NCI-H524 (cell line): ENCODE measurements at regions not wholly inside any gene's neighbourhood (a gene's known extent, or its start where the extent isn't known, plus 50 kb on each side); places are given as distances from the start of the nearest gene placed in this dataset.
"Not testable (repeated sequence)": the region's sequence is repeated elsewhere in the genome, so short reads cannot be mapped to it uniquely, and the experiment has no call there.

Experiments
- DNase-seq, 2 experiments: peaks; one replicate each; lab custom pipeline; 2025; lab: John Stamatoyannopoulos, UW

GRCh38 chr2:58447586-58447985 is 206.5 kb upstream of the FANCL start:
- DNase-seq, result no peak

GRCh38 chr2:58441643-58442042 is 200.5 kb upstream of the FANCL start:
- DNase-seq, result no peak

- DNase-seq, result no peak
Observed at GRCh38 chr2:58436872-58437271, 195.7 kb upstream of the FANCL start.

- no peak for DNase-seq
Observed at GRCh38 chr2:58435246-58435645, 194.1 kb upstream of the FANCL start.

GRCh38 chr2:58434692-58435091 is 193.6 kb upstream of the FANCL start:
- no peak for DNase-seq

GRCh38 chr2:58432491-58433170 is 191.5 kb upstream of the FANCL start:
- no peak for DNase-seq

GRCh38 chr2:58429014-58429875 is 188.1 kb upstream of the FANCL start:
- DNase-seq, result peak in 1 of 2 experiments; percentile 12

GRCh38 chr2:58428096-58429013 is 187.2 kb upstream of the FANCL start:
- DNase-seq, result peak; percentile 27 to 58

- peak; percentile 5 to 58 for DNase-seq
Observed at GRCh38 chr2:58427572-58428095, 186.5 kb upstream of the FANCL start.

GRCh38 chr2:58425368-58425767 is 184.2 kb upstream of the FANCL start:
- DNase-seq, result no peak

- no peak for DNase-seq
Observed at GRCh38 chr2:58419983-58420382, 178.9 kb upstream of the FANCL start.

GRCh38 chr2:58416696-58417095 is 175.6 kb upstream of the FANCL start:
- no peak for DNase-seq

- DNase-seq, result no peak
Observed at GRCh38 chr2:58414506-58414905, 173.4 kb upstream of the FANCL start.

GRCh38 chr2:58410549-58410948 is 169.4 kb upstream of the FANCL start:
- DNase-seq, result no peak

GRCh38 chr2:58407487-58407886 is 166.4 kb upstream of the FANCL start:
- DNase-seq, result no peak

GRCh38 chr2:58405341-58405740 is 164.2 kb upstream of the FANCL start:
- no peak for DNase-seq

- no peak for DNase-seq
Observed at GRCh38 chr2:58401936-58402335, 160.8 kb upstream of the FANCL start.

- DNase-seq, result no peak
Observed at GRCh38 chr2:58398406-58398805, 157.3 kb upstream of the FANCL start.

- DNase-seq, result no peak
Observed at GRCh38 chr2:58387701-58388100, 146.6 kb upstream of the FANCL start.

- DNase-seq, result not testable (repeated sequence)
Observed at GRCh38 chr2:58386904-58387303, 145.8 kb upstream of the FANCL start.

- peak; percentile 24 to 70 for DNase-seq
Observed at GRCh38 chr2:58378152-58378551, 137.0 kb upstream of the FANCL start.

GRCh38 chr2:58377181-58377580 is 136.1 kb upstream of the FANCL start:
- DNase-seq, result no peak
